Inflammatory macrophage (primary cell): ENCODE measurements at regions not wholly inside any gene's neighbourhood (a gene's known extent, or its start where the extent isn't known, plus 50 kb on each side); places are given as distances from the start of the nearest gene placed in this dataset.

Experiments
- DNase-seq, 2 donors: peaks; one replicate each; pipeline ENCODE4 v3.0.0-alpha.2; 2020 to 2022

DNA sequence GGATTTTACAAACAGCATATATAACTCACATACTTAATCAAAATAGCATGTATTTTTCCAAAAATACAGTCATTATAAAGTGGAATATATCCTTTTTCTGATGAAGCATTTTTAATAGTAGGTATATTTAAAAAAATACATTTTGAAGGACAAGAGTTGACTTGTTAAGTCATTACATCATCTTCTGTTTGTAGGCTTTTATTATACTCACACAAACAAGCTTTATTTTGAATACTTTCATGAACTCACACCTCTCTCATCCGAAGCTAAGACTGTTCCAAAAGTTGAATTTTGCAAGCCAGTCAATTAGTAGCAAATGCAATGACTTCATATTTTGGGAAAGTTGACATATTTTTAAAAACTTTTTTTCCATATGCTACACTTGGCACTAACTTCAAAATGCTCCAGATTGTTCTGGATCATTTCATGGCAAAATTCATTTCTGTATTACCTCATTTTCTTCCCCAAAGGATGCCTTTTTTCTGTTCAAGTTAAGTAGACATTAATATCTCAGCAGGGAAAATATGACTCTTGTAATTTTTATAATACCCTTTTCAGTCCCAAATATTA is 68.5 kb upstream of the WDR75 start:
- DNase-seq = no peak

DNA sequence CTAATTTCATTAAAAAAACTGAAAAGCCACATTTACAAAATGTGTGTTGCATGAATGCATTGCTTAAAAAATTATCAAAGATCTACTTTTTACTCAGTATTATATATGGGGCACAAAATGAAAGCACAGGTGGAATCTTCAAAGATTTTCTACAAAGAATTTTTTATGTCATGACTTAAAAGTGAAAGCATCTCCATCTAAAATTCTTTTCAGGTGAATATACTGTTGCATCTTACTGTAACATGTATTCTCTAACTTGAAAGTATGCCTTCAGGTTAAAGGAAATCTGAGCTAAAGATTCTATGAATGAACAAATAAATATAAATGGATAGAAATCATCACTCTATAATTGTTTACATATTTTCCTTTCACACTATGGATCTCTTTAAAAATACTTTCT is 66.8 kb upstream of the WDR75 start:
- no peak for DNase-seq

DNA sequence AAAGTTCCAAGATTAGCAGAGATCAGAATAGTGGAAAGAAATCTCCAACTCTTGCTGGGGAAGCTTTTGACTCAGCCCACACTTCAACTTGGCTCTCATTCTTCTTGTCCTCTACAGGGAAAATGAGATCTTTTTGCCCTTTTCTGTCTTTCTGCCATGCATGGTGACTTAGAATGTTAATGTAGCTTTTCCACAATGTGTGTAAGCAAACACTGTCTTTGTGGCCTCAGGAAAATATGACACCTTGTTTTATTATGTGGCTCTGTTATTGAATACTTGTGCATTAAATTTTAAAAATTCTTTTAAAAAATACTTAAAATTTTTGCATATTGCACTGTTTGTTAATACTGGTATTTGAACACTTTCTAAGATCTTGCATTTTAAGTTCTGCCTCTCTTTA is 65.4 kb upstream of the WDR75 start:
- no peak for DNase-seq

DNA sequence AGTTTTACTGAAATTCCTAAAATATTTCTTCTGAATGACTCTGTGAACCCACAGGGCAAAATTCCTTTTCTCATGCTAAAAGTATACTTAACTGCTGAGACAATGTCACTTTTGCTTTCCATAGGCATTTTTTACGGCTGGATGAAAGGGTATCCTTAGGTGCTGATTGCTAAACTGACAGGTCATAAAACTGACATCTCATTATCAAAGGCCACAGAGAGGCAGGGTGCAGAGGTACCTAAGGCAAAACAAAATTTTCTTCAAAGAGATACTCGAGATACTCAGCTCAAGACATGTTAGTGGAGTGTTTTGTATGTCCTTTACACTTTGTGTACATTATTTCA is 62.0 kb upstream of the WDR75 start:
- no peak for DNase-seq

DNA sequence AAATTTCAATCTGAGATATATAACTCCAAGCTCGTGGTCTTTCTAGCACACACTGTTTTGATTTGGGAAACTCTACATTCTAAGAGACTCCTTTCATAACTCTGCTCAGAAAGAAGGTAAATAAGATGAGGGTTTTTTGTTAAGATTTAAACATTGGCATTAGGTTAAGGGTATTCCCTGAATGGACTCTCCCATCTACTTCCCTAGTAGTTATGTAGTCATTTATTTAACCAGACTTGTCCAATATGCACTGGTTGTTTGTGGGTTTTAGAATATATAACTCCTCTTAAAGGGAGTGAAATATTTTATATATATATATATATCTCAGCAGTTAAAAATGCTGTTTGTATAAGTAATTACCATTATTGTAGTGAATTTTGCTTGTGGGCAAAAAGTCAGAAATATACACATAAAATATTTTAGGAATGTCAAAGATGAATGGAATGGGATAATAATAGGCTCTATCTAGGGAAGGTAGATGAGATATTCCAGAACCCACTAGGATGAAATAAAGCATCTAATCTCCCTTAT is 61.5 kb upstream of the WDR75 start:
- no peak for DNase-seq

DNA sequence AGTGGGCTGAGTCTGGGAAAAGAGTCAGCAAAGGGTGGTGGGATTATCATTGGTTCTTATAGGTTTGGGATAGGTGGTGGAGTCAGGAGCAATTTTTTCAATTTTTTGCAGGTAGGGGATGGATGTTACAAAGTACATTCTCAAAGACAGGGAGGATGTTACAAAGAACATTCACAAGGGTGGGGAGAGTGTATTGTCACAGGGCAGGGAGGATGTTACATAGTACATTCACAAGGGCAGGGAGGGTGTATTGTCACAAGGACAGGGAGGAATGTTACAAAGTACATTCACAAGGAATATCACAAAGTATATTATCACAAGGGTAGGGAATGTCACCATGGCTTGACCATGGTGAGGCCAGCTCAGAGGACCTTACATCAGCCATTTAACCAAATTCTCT is 58.6 kb upstream of the WDR75 start:
- DNase-seq = no peak

DNA sequence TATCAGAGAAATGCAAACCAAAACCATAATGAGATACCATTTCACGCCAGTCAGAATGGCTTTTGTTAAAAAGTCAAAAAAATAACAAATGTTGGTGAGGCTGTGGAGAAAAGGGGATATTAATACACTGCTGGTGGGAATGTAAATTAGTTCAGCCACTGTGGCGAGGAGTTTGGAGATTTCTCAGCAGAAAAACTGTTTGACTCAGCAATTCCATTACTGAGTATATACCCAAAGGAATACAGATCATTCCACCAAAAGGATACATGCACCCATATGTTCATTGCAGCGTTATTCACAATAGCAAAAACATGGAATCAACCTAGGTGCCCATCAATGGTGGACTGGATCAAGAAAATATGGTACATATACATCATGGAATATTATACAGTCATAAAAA is 54.5 kb upstream of the WDR75 start:
- DNase-seq = no peak

DNA sequence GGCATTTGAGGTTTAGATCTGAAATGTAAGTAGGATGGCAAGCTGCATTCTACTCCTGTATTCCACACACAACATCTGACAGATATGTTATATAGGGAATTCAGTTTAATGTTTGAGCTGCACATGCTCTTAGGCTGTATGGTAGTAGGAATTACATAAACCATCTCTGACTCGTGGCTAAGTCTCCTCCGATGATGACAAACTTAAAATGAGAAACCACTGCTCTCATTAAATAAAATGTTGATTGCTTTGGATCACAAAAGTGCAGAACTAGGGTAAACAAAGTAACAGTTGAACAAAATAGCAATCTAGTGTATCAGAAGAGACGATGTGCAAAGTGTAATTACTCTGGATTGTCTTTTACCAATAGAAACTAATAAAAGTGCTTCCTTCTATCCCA is 50.1 kb upstream of the WDR75 start:
- DNase-seq = no peak
